GM12873 (cell line): ENCODE measurements at regions not wholly inside any gene's neighbourhood (a gene's known extent, or its start where the extent isn't known, plus 50 kb on each side); places are given as distances from the start of the nearest gene placed in this dataset.

Source experiments
- TF ChIP-seq, protein P1 (sequence below): IDR thresholded peaks from 2 replicates; pipeline ENCODE4 v1.5.1; 2012; ENCODE audit warnings: low read depth, mild to moderate bottlenecking, moderate library complexity, low read length, control low read depth; ENCODE audit not compliant: insufficient read depth; ENCODE audit errors: missing control alignments

DNA sequence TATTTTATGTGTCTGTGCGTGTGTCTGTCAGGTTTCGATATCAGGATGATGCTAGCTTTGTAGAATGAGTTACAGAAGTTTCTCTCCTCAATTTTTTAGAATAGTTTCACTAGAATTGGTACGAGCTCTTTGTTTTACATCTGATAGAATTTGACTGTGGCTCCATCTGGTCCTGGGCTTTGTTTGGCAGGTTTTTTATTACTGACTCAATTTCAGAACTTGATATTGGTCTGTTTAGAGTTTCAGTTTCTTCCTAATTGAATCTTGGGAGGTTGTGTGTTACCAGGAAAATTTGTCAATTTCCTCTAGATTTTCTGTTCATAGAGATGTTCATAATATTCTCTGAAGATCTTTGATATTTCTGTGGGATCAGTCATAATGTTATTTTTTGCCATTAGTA, 289.4 kb upstream of the COL3A1 start:
- TF ChIP-seq, protein P1, sequence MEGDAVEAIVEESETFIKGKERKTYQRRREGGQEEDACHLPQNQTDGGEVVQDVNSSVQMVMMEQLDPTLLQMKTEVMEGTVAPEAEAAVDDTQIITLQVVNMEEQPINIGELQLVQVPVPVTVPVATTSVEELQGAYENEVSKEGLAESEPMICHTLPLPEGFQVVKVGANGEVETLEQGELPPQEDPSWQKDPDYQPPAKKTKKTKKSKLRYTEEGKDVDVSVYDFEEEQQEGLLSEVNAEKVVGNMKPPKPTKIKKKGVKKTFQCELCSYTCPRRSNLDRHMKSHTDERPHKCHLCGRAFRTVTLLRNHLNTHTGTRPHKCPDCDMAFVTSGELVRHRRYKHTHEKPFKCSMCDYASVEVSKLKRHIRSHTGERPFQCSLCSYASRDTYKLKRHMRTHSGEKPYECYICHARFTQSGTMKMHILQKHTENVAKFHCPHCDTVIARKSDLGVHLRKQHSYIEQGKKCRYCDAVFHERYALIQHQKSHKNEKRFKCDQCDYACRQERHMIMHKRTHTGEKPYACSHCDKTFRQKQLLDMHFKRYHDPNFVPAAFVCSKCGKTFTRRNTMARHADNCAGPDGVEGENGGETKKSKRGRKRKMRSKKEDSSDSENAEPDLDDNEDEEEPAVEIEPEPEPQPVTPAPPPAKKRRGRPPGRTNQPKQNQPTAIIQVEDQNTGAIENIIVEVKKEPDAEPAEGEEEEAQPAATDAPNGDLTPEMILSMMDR: no peak

DNA sequence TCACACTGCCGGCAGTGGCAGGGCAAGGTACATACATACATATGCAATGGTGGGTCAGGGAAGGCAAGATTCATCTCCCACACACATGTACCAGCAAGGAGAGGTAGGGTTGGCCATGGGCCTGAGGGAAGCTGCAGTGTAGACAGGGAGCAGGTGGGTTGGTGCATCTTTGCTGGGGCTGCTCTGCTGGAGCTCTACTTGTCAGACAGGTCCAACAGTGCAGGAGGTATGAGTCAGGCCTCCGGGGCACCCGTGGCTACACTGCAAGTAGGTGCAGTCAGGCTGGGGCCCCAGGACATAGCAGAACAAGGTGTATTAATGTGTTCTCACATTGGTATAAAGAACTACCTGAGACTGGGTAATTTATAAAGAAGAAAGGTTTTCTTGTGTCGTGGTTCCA, 281.1 kb upstream of the COL3A1 start:
- TF ChIP-seq, protein P1: no peak

GRCh38 chr2:188693771-188694170, 280.4 kb upstream of the COL3A1 start:
- TF ChIP-seq, protein P1: no peak

DNA sequence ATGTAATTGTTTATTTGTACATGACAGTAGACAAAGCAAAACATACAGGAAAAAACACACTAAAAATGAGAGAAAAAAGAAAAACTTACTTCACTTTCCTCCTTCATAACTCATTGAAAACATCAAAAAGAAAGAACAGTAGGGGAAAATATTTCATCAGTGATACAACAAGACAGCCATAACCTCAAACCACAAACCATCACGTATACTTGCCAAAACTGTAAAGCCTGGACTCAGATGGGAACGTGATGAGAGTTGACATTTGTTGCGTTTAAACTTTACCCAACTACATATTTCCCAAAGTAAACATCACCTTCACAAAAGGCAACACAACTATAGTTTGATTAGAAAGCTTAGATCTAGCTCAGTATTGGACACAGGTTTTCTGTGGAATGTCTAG, 278.2 kb upstream of the COL3A1 start:
- TF ChIP-seq, protein P1: no peak

DNA sequence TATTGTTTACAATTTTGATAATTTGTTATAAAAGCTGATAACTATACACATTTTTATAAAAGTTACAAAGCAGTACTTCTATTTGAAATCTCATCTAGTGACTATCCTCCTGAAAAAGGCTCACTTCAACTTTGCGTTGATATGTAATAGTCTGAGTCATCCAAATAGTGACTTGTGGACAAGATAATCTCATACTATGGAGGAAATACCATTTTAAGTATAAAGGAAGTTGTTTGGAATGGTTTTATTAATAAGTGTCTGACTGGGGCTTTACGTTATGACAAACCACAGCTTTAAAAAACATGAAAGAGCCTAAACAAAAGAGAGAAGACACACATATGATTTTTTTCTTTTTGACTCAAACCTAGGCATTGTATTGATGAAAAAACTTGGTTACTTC, 272.3 kb upstream of the COL3A1 start:
- TF ChIP-seq, protein P1: no peak

DNA sequence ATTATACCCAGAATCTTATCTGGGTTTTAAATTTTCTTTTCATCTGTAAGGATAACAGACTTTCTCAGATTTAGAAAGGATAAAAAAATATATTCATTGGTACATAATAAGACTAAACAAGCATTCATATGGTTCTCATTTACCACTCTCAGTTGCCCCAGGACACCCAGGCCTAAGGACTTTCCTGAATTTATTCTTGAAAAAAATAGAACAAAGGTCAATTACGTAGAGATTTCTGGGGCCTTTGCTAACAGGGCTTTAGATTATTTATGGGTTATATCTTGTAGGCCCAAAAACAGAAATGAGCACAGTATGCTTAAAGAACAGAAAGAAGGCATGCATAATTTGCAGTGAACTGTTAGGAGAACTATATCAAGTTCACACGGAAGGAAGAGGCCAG, 269.0 kb upstream of the COL3A1 start:
- TF ChIP-seq, protein P1: no peak

GRCh38 chr2:188713961-188714360, 260.2 kb upstream of the COL3A1 start:
- TF ChIP-seq, protein P1: no peak
